GM20000 (cell line): ENCODE measurements at regions not wholly inside any gene's neighbourhood (a gene's known extent, or its start where the extent isn't known, plus 50 kb on each side); places are given as distances from the start of the nearest gene placed in this dataset.
"Not testable (repeated sequence)": the region's sequence is repeated elsewhere in the genome, so short reads cannot be mapped to it uniquely, and the experiment has no call there.

Source experiments
- DNase-seq: peaks from one replicate; pipeline ENCODE4 v3.0.0; 2012; ENCODE audit warnings: low spot score

GRCh38 chr16:16448423-16448822 is 69.5 kb downstream of the NPIPA7 start:
- not testable (repeated sequence) for DNase-seq

DNA sequence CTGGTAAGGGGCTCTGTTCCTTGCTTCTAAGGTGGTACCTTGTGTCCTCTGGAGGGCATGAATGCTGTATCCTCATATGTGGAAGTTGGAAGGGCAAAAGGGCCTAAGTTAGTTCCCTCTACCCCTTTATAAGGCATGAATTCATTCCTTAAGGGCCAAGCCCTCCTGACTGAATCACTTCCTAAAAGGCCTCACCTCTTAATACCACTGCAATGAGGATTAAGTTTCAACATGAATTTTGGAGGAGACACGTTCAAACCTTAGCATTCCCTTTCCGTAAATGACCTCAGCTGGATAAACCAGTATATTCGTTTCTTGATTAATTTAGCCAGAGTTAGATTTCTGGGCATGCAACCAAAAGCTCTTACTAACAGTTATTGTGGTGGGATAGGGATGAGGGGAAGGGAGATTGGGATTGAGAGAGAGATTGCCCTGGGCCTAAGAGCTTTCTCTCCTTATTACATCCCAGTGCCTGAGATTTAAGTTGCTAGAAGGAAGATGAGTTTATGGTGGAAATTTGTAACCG is 70.8 kb downstream of the NPIPA7 start:
- DNase-seq: not testable (repeated sequence)

DNA sequence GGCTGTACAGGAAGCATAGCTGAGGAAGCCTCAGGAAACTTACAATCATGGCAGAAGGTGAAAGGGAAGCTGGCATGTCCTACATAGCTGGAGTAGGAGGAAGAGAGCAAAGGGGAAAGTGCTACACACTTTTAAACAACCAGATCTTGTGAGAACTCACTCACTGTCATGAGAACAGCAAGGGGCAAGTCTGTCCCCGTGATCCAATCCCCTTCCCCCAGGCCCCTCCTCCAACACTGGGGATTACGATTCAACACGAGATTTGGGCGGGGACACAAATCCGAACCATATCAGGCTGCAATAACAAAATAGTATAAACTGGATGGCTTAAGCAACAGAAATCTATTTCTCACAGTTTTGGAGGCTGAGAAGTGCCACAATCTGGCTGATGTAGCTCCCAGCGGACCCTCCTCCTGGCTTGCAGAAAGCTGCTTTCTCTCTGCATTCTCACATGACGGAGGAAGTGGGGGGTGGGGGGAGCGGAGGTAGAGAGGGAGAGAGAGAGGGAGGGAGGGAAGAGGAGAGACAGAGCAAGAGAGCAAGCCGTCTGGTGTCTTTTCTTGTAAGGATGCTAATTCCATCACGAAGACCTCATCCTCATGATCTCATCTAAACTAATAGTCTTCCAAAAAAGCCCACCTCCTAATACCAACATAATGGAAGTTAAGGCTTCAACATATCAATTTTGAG is 72.9 kb downstream of the NPIPA7 start:
- DNase-seq: not testable (repeated sequence)

DNA sequence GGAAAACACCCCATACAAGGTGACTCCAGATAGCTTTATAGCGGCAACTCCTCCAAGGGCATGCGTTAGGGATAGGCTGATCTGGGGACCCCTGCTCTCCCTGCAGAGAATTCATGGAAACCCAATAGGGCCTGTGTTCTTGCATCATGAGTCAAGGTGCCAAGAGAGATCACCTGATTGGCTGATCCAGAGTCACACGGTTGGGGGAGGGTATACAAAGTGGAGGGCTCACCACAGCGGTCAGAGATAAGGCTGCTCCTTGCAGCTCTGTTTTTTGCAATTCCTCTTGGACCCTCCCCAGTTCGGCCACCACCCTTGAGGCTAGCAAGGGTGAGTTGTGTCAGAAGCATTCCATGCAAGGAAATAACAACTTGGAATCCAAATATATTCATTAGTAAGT is 79.6 kb downstream of the NPIPA7 start:
- not testable (repeated sequence) for DNase-seq

DNA sequence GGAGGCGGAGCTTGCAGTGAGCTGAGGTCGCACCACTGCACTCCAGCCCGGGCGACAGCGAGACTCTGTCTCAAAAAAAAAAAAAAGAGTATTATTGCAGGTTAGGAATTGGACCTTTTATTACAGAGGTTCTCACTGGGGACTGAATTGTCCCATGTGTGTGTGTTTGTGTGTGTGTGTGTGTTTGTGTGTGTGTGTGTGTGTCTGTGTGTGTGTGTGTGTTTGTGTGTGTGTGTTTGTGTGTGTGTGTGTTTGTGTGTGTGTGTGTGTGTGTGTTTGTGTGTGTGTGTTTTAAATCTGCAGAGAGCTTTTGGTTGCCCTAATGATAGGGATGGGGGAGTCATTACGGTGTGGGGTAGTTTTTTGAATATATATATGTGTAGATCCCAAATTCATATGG is 84.9 kb downstream of the NPIPA7 start:
- not testable (repeated sequence) for DNase-seq

- not testable (repeated sequence) for DNase-seq
These were observed 110.0 kb downstream of the NPIPA7 start for GRCh38 chr16:16488919-16489318.

- DNase-seq: not testable (repeated sequence)
These were observed 110.5 kb downstream of the NPIPA7 start for GRCh38 chr16:16489466-16489865.

DNA sequence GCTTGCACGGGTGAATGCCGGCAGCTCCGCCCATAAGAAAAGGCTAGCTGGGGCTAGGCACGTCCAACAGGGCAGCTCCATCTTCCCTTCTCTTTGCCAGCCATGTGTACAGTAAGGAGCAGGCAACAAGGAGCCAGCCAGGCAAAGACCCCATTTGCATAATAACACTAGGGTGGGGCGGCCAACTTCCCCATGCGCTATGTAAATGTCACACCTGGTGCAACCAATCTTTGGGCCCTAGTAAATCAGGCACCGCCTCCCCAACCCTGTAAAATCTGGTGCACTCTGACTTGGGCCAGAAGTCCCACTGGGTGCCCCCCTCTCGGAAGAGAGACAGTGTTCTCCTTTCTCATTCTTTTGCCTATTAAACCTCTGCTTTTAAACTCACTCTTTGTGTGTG is 115.2 kb downstream of the NPIPA7 start:
- DNase-seq: not testable (repeated sequence)

DNA sequence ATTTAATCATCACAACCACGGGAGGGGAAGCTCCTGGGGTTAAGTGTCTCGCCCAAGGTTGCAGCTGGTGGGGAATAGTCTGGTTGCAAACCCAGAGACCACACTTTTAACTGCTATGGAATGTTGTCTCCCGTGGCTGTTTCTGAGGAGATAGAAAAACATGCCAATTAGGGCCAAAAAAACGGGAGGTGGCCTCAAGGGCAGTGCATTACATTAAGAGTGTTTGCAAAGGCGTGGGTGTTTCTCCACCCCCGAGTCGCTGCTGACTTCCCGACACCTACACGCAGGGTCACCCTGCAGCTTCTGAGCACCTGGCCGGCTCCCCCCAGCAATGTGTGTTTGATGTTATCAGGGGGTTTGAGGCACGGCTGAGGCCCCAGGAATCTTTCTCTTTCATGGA is 116.1 kb downstream of the NPIPA7 start:
- DNase-seq: not testable (repeated sequence)

DNA sequence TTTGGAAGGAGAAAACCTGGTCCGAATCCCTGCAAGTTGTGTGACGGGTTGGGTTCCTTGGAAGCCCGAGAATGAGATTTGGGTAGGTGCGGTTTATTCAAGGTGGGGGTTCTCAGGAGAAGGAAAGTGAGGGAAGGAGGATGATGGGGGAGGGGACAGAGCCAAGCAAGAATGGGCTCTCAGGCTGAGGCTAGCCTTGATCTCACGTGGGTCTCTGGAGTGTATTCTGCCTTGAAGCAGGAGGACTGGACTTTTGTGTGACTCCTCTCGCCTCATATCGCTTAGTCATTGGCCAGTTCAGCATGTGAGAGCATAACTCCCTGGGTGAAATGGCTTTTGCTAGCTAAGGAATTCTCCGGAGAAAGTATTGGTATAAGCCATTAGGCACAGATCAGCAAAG is 120.9 kb downstream of the NPIPA7 start:
- DNase-seq: not testable (repeated sequence)

- DNase-seq: not testable (repeated sequence)
These were observed 128.1 kb downstream of the NPIPA7 start for GRCh38 chr16:16507041-16507440.

- not testable (repeated sequence) for DNase-seq
These were observed 129.4 kb downstream of the NPIPA7 start for GRCh38 chr16:16508344-16508743.

GRCh38 chr16:16519395-16519794 is 140.5 kb downstream of the NPIPA7 start:
- not testable (repeated sequence) for DNase-seq

DNA sequence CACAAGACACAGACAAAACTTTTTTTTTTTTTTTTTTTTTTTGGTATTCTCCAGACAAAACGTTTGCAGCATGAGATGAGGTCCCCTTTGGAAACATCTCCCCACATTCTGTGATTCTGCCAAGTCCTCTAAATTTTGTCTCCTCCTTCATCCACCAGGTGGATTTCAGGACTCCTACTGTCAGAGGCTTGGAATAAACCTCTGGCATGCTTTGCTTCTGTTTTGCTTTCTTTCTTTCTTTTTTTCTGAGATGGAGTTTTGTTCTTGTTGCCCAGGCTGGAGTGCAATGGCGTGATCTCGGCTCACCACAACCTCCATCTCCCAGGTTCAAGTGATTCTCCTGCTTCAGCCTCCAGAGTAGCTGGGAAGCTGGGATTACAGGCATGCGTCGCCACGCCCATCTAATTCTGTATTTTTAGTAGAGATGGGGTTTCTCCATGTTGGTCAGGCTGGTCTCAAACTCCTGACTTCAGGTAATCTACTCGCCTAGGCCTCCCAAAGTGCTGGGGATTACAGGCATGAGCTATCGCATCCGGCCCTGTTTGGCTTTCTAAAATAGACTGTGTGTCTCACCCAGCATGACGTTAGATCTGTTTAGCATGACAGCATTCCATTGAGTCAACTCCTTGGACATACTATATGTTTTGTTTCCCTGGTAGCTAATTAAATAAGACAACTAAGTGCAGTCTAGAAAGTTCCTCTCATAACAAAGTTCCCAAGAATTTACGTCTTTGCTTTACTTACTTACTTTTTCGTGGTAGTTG is 142.5 kb downstream of the NPIPA7 start:
- not testable (repeated sequence) for DNase-seq

DNA sequence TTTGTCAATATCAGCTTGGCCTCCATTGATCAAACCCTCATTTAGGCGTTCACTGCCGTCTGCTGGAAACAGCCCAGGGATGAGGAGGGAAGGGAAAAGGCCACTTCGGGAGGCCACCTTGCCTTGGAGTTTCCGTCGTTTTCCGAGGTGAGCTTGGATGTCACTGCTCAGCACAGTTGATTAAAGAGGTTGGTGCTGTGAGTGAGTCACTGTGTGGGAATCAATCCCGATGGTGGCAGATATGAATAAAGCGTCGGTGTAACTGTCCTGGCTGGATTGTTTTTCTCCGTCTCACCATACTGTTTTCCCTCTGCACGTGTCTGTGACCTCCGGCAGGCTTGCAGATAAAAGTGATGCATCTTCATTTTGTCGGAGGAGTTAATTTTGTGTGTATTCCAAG is 148.1 kb downstream of the NPIPA7 start:
- DNase-seq: not testable (repeated sequence)

DNA sequence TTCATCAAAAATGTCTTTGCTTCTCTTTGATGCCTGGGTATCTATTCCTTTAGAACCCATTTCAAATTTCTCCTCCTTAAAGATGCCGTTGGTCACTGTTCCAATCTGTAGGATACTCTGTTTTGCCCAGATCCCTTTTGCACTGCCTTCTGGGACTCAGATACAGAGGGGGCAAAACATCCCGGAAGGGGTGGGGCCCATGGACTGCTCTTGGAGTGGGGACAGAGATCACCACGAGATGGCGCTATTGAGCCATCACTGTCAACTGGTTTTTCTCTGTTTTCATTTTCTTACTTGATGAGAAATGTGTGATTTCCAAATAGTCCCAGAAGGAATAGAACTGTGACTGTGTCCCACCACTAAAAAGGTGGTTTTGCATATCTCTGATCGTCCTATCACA is 151.8 kb downstream of the NPIPA7 start:
- DNase-seq: not testable (repeated sequence)

DNA sequence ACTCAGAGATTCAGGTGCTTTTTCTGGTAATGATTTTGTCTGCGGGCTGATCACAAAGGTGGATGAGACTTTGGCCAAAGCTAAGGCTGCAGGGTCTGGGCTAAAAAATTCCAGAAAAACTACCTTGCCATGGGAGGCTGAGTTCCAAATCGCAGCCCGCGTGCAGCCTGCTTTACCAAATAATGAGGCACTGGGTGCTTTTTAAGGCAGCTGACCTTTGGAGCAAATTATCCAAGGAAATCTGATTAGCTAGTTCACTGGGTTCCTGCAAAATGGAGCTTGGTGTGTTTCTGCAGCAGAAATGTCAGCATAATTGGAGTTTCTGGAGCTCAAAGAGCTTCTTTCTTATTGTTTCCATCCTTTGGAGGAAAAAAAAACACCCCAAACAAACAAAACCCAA is 156.6 kb downstream of the NPIPA7 start:
- not testable (repeated sequence) for DNase-seq

DNA sequence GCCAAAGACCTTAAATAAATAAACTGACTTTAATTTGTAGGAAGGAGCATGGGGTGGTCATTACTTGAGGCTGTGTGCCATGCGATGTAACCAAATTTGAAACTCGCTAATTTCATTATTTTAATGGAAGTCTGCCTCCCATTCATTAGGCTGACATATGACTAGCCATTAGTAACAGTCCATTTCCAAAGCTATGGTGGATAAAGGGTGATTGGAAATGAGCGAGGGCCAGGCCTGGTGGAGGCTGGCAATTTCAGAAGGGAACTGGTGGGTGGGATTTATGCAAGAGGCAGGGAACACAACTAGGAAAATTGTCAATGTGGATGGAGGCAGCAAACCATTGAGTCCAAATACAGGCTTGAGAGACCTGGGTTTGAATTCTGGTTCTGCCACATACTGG is 157.2 kb downstream of the NPIPA7 start:
- DNase-seq: not testable (repeated sequence)

- DNase-seq: not testable (repeated sequence)
These were observed 170.8 kb downstream of the NPIPA7 start for GRCh38 chr16:16549710-16550109.

DNA sequence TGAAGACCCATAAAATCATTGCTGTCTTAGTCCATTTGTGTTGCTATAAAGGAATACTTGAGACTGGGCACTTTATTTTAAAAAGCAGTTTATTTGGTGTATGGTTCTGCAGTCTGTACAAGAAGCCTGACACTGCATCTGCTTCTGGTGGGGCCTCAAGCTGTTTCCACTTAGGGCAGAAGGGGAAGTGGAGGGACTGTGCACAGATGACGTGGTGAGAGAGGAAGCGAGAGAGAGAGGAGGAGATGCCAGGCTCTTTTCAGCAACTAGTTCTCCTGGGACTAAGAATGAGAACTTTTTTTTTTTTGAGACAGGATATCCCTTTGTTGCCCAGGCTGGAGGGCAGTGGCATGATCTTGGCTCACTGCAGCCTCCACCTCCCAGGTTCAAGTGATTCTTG is 171.9 kb downstream of the NPIPA7 start:
- not testable (repeated sequence) for DNase-seq

DNA sequence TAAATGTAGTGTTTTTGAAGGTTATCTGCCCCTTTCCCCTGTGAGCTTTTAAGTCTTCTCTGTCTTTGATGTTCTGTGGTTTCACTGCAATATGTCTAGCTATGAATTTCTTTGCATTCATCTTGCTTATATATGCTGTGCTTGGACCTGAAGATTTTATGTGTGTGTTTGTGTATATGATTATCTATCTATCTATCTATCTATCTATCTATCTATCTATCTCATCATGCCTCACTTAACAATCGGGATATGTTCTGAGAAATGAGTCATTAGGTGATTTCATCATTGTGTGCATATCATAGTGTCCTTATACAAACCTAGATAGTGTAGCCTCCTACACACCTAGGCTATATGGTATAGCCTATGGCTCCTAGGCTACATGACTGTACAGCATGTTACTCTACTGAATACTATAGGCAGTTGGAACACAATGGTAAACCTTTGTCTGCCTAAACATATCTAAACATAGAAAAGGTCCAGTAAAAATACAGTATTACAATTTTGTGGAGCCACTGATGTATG is 173.9 kb downstream of the NPIPA7 start:
- not testable (repeated sequence) for DNase-seq

DNA sequence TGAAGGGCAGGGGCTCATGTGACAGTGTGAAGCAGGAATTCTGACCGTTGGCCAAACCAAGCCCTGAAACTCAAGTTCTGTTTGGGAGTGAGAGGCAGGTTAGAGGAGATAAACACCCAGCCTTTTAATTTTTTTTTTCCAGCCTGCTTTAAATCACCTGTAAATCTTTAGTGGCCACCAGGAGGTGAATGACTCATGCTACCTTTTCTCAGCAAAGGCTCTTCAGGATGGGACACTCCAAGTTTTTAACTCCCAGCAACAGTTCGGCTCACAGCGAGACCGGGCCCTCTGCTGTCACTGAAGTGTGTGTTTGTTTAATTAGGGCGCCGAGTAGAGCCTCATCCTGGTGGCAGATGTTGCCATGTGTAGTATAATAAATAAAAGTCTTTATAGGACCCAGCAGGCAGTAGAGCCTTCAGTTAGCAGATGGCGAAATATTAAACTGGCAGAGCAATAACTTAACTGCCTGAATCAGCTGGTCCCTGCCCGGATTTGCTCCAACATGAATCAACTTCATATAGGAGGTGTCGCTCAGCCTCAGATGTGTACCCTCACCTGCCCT is 180.3 kb downstream of the NPIPA7 start:
- DNase-seq: not testable (repeated sequence)
